ENCODE measurements at regions not wholly inside any gene's neighbourhood (a gene's known extent, or its start where the extent isn't known, plus 50 kb on each side); places are given as distances from the start of the nearest gene placed in this dataset.
"Not testable (repeated sequence)": the region's sequence is repeated elsewhere in the genome, so short reads cannot be mapped to it uniquely, and the experiment has no call there.

DNA sequence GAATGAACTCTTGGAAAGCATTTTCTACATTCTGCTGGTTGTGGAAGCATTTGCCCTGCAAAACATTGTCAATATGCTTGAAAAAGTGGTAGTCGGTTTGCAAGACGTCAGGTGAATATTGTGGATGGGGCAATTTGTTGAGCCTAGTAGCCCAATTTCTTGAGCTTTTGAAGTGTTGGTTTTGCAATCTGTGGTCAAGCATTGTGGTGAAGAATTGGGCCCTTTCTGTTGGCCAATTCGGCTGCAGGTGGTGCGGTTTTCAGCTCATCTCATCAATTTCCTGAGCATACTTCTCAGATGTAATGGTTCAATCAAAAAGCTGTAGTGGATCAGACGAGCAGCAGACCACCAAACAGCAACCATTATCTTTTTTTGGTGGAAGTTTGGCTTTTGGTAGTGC is 426.8 kb upstream of the CDH9 start:
- TF ChIP-seq, protein P1, sequence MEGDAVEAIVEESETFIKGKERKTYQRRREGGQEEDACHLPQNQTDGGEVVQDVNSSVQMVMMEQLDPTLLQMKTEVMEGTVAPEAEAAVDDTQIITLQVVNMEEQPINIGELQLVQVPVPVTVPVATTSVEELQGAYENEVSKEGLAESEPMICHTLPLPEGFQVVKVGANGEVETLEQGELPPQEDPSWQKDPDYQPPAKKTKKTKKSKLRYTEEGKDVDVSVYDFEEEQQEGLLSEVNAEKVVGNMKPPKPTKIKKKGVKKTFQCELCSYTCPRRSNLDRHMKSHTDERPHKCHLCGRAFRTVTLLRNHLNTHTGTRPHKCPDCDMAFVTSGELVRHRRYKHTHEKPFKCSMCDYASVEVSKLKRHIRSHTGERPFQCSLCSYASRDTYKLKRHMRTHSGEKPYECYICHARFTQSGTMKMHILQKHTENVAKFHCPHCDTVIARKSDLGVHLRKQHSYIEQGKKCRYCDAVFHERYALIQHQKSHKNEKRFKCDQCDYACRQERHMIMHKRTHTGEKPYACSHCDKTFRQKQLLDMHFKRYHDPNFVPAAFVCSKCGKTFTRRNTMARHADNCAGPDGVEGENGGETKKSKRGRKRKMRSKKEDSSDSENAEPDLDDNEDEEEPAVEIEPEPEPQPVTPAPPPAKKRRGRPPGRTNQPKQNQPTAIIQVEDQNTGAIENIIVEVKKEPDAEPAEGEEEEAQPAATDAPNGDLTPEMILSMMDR (IDR thresholded peaks at IDR 0.05; ENCODE audit: extremely low read depth, missing control alignments), result no peak
- DNase-seq (ENCODE audit: low spot score), result no peak

DNA sequence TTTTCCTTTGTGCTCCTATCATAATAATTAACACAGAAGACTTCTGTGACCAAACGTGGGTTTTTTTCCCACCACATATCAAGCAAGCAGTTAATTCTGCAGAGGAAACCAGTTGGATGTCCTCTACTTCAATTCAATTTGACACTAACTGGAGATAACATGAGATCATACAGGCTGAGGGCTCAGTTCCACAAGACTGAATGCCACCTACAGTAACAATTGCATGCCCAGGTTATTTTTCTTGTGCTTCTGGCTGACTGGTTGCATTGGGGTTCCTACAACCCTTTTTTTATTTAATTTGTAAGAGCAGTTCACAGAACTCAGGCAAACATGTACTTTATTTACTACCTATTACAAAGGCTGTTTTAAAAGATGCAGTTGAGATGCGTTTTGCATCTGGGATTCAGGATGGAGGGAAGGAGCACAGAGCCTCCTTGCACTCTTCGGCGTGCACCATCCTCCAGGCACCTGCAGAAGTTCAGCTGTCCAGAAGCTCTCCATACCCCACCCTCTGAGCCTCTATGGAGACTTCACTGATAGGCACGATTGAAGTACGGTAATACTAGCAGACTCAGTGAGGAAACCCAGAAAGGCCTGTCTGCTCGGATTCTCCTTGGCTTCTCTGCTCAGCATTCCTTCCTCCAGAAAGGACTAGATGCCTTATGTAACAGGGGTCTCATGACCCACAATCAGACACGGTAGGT is 425.2 kb upstream of the CDH9 start:
- TF ChIP-seq, protein P1 (IDR thresholded peaks at IDR 0.05; ENCODE audit: extremely low read depth, missing control alignments), result no peak
- no peak for DNase-seq (ENCODE audit: low spot score)

DNA sequence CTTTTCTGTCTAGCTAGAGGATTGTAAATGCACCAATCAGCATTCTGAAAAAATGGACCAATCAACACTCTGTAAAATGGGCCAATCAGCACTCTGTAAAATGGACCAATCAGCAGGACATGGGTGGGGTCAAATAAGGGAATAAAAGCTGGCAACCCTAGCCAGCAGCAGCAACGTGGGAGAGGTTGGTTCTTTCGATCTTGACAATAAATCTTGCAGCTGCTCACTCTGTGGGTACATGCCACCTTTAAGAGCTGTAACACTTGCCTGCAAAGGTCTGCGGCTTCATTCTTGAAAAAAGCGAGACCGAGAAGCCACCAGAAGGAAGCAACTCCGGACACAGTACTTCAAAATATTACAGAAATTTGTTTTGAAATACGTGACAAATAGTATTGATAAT is 424.6 kb upstream of the CDH9 start:
- no peak for DNase-seq (ENCODE audit: low spot score)
- TF ChIP-seq, protein P1 (IDR thresholded peaks at IDR 0.05; ENCODE audit: extremely low read depth, missing control alignments), result no peak

DNA sequence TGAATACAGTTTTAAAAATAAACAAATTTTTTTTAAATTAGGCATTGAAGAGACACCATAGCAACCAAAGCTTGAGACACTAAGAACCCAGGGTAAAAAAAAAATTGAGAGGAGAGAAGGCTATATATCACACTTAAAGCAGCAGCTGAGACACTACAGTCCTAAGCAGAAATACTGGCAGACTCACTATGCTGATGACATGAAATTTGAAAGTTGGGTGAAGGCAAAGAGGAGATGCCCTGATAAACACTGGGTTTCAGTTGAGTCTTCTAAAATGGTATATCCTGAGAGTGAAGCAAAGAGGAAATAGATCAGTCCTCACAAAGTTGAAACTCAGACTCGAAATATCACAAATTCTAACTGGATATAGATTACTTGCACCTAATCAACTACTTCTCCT is 419.9 kb upstream of the CDH9 start:
- no peak for DNase-seq (ENCODE audit: low spot score)
- TF ChIP-seq, protein P1 (IDR thresholded peaks at IDR 0.05; ENCODE audit: extremely low read depth, missing control alignments), result no peak

DNA sequence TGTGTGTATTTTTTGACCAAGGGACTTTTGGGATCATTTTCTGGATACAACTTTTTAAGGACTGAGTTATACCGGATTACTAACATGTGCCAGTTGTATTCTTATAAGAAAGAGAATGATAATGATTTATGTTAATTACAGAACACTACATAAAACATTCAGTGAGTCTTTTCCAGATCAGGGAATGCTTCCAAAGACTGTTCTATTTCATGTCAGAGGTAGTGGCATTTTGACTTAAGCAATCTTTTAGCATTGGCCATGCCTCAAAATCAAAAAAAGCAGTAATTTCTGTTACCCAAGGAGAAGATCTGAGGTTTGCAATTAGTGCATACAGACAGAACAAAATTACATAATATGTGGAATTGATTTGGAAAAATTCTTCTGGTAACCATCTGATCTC is 413.0 kb upstream of the CDH9 start:
- no peak for DNase-seq (ENCODE audit: low spot score)
- TF ChIP-seq, protein P1 (IDR thresholded peaks at IDR 0.05; ENCODE audit: extremely low read depth, missing control alignments), result no peak

DNA sequence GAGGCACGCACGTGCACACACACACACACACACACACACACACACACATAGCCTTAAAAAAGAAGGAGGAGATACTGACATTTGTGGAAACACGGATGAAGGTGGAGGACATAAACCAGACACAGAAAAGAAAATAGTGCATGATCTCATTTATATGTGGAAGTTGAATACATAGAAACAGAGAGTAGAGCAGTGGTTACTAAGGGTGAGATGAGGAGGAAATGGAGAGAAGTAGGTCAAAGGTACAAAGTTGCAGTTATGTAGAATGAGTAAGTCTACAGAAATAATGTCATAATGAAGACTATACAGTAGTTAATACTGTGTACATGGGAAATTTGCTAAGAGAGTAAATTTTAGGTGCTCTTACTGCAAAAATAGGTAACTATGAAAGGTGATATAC is 412.2 kb upstream of the CDH9 start:
- TF ChIP-seq, protein P1 (IDR thresholded peaks at IDR 0.05; ENCODE audit: extremely low read depth, missing control alignments), result no peak
- DNase-seq (ENCODE audit: low spot score), result no peak

DNA sequence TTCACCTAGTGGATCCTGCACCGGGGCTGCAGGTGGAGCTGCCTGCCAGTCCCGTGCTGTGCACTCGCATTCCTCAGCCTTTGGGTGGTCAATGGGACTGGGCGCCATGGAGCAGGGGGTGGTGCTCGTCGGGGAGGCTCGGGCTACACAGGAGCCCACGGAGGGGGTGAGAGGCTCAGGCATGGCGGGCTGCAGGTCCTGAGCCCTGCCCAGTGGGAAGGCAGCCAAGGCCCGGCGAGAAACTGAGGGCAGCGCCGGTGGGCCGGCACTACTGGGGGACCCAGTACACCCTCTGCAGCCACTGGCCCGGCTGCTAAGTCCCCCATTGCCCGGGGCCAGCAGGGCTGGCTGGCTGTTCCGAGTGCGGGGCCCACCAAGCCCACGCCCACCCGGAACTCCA is 401.0 kb upstream of the CDH9 start:
- DNase-seq (ENCODE audit: low spot score), result not testable (repeated sequence)

DNA sequence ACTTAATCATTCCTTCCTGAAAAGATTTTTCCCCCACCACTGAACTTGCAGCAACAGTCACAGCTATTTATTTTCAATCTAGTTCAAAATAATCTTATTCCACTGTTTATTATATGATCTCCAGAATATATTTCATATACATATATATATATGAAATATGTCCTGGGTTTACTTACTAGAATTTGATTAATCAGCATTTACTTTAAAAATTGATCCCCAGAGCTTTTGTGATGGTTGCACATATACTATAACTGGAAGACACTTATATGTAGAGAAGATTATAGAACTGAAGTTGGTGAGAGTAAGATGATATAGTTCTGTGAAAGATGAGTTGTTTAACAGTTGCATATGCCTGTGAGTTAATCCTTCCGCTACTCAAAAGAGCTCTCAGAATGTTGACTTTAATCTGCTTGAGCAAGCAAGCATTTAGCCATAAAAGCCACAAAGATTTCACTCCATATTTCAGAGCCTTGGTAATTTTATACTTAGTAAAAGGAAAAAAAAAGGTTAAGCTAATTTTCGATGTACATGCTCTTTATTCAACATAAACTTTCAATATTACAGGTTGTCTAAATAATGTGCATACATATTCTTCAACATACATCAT is 399.3 kb upstream of the CDH9 start:
- TF ChIP-seq, protein P1 (IDR thresholded peaks at IDR 0.05; ENCODE audit: extremely low read depth, missing control alignments), result no peak
- DNase-seq (ENCODE audit: low spot score), result no peak
